Gastrocnemius medialis (tissue), 4 donors: ENCODE measurements at regions not wholly inside any gene's neighbourhood (a gene's known extent, or its start where the extent isn't known, plus 50 kb on each side); places are given as distances from the start of the nearest gene placed in this dataset.

Experiments used
- ATAC-seq, 2 donors: fragments of 150-250 bp; one replicate each; pipeline ENCODE4 v1.9.1; 2016
- DNase-seq, 2 donors: peaks; one replicate each; pipeline ENCODE4 v3.0.0-alpha.2; 2019
- H3K27ac ChIP-seq, 4 donors: fragments of 200-600 bp; sonication (generic); 1 replicate in 1 of 4; 2 replicates in 3 of 4; pipeline ENCODE4 v1.5.1; 2016 to 2018; ENCODE audit warnings: mild to moderate bottlenecking in 2 of 4, moderate library complexity in 1 of 4
- H3K27me3 ChIP-seq, 3 donors: fragments of 200-600 bp; sonication (generic) in 2 of 3; 1 replicate in 1 of 3; 2 replicates in 2 of 3; pipeline versions ENCODE4 v1.5.1 to v1.6.0; 2016 to 2019; ENCODE audit warnings: mild to moderate bottlenecking in 1 of 3, moderate library complexity in 1 of 3
- H3K36me3 ChIP-seq, 2 donors: fragments of 200-600 bp; sonication (generic) in 1 of 2; one replicate each; pipeline ENCODE4 v1.5.1; 2017 to 2018
- H3K4me1 ChIP-seq, 2 donors: fragments of 200-600 bp; sonication (generic) in 1 of 2; one replicate each; pipeline ENCODE4 v1.5.1; 2016 to 2017; ENCODE audit warnings: mild to moderate bottlenecking in 2 of 2
- H3K4me3 ChIP-seq, 4 donors: fragments of 200-600 bp; sonication (generic) in 3 of 4; 1 replicate in 1 of 4; 2 replicates in 3 of 4; pipeline ENCODE4 v1.5.1; 2016 to 2019; ENCODE audit warnings: mild to moderate bottlenecking in 2 of 4
- H3K9me3 ChIP-seq, 3 donors: fragments of 200-600 bp; sonication (generic) in 2 of 3; 1 replicate in 1 of 3; 2 replicates in 2 of 3; pipeline ENCODE4 v1.5.1; 2016 to 2019
- POLR2A ChIP-seq, 2 donors: fragments of 450-650 bp; IDR thresholded peaks; one replicate each; pipeline ENCODE4 v1.6.1; 2017; ENCODE audit warnings: antibody characterized with exemption in 2 of 2, mild to moderate bottlenecking in 2 of 2, moderate library complexity in 2 of 2
- in situ Hi-C, 4 donors: fragments of 200-750 bp; cut with MboI; loops; one replicate each; pipeline versions ENCODE4 v1.15.0 to v1.8.0; 2017; ENCODE audit warnings: low sequenced_read_pairs in 4 of 4
- intact Hi-C: fragments of 100-400 bp; cut with DNase I; formaldehyde crosslinking; loops from one replicate; pipeline ENCODE4 v1.15.1; 2023; ENCODE audit warnings: low total_unique reads
- TF ChIP-seq, protein P1 (sequence below), 5 experiments: fragments of 450-650 bp in 3 of 5; fragments of 200-600 bp in 2 of 5; sonication (generic) in 2 of 5; IDR thresholded peaks in 4 of 5; conservative IDR thresholded peaks in 1 of 5; 1 replicate in 4 of 5; 2 replicates in 1 of 5; pipeline ENCODE4 v1.5.1; 2016 to 2019; ENCODE audit warnings: antibody characterized with exemption in 5 of 5, mild to moderate bottlenecking in 3 of 5, moderate library complexity in 3 of 5

GRCh38 chr3:127520993-127521392 lies 69.5 kb downstream of the TPRA1 start:
- Histone ChIP-seq H3K27me3 (peaks cover 0 to 4% (median 3%) of the 10 kb centered on the region in 3 donors), H3K27ac (no peak overlapping the region), H3K4me1 (no peaks in the 10 kb centered on the region), H3K36me3 (no peaks in the 10 kb centered on the region), H3K9me3 (no peaks in the 10 kb centered on the region), H3K4me3 (no peak overlapping the region)
- ATAC-seq, result no peak
- no peak for TF ChIP-seq POLR2A (IDR thresholded peaks at IDR 0.05)
- TF ChIP-seq, protein P1, sequence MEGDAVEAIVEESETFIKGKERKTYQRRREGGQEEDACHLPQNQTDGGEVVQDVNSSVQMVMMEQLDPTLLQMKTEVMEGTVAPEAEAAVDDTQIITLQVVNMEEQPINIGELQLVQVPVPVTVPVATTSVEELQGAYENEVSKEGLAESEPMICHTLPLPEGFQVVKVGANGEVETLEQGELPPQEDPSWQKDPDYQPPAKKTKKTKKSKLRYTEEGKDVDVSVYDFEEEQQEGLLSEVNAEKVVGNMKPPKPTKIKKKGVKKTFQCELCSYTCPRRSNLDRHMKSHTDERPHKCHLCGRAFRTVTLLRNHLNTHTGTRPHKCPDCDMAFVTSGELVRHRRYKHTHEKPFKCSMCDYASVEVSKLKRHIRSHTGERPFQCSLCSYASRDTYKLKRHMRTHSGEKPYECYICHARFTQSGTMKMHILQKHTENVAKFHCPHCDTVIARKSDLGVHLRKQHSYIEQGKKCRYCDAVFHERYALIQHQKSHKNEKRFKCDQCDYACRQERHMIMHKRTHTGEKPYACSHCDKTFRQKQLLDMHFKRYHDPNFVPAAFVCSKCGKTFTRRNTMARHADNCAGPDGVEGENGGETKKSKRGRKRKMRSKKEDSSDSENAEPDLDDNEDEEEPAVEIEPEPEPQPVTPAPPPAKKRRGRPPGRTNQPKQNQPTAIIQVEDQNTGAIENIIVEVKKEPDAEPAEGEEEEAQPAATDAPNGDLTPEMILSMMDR (IDR thresholded peaks at IDR 0.05 in 4 of 5, conservative IDR thresholded peaks at IDR 0.05 in 1 of 5), result no peak
- intact Hi-C loops, result no loop called here
- no peak for DNase-seq
- in situ Hi-C loops, result no loop called here

DNA sequence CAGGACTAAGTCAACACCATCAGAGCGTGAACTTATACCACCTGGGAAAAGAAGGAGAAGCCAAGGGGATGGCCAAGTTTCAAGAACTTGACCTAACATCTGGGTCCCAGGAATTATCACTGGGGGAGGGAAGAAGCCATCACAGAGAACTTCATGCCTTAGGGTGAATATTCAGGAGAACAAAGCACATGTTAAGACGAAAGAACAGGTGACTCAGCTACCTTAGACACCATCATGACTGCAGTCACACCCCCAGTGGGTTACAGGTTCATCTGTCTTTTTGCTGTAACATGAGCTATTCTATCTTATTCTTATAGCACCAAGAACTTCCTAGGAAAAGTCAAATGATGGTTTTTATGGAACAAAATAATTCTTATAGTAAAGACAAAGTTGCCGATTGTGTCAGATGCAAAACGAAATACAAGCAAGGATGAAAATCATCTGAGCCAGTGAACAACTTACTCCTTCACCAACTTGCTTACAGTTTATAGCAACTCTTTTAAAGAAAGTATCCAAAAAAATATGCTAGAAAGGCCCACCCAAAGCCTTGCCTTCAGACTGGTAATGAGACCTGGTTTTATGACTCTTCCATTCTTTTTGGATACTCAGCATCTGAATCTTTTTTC lies 72.0 kb downstream of the TPRA1 start:
- intact Hi-C loops (no loop called here), in situ Hi-C loops (no loop called here)
- ATAC-seq (no peak), DNase-seq (no peak)
- H3K9me3 ChIP-seq, result no peaks in the 10 kb centered on the region
- H3K27ac ChIP-seq, result no peak overlapping the region
- H3K27me3 ChIP-seq, result no peaks in the 10 kb centered on the region
- TF ChIP-seq, protein P1 (IDR thresholded peaks at IDR 0.05 in 4 of 5, conservative IDR thresholded peaks at IDR 0.05 in 1 of 5), result no peak
- no peak for TF ChIP-seq POLR2A (IDR thresholded peaks at IDR 0.05)
- no peaks in the 10 kb centered on the region for H3K4me1 ChIP-seq
- H3K4me3 ChIP-seq, result no peak overlapping the region
- H3K36me3 ChIP-seq, result no peaks in the 10 kb centered on the region

- H3K27ac ChIP-seq, result no peak overlapping the region
- in situ Hi-C loops, result no loop called here
- TF ChIP-seq, protein P1 (IDR thresholded peaks at IDR 0.05 in 4 of 5, conservative IDR thresholded peaks at IDR 0.05 in 1 of 5), result no peak
- TF ChIP-seq POLR2A (IDR thresholded peaks at IDR 0.05), result no peak
- no peaks in the 10 kb centered on the region for H3K27me3 ChIP-seq
- no peaks in the 10 kb centered on the region for H3K4me1 ChIP-seq
- H3K4me3 ChIP-seq, result no peak overlapping the region
- intact Hi-C loops, result no loop called here
- DNase-seq, result no peak
- H3K9me3 ChIP-seq, result no peaks in the 10 kb centered on the region
- no peaks in the 10 kb centered on the region for H3K36me3 ChIP-seq
- no peak for ATAC-seq
Measured at GRCh38 chr3:127512256-127512655, 78.3 kb downstream of the TPRA1 start.

GRCh38 chr3:127501177-127501576 lies 89.4 kb downstream of the TPRA1 start:
- in situ Hi-C loops (no loop called here), intact Hi-C loops (no loop called here)
- Histone ChIP-seq H3K9me3 (no peaks in the 10 kb centered on the region), H3K4me3 (no peak overlapping the region), H3K4me1 (no peaks in the 10 kb centered on the region), H3K36me3 (no peaks in the 10 kb centered on the region), H3K27ac (no peak overlapping the region), H3K27me3 (peaks cover 0 to 4% (median 0%) of the 10 kb centered on the region in 3 donors)
- TF ChIP-seq POLR2A (IDR thresholded peaks at IDR 0.05), result no peak
- TF ChIP-seq, protein P1 (IDR thresholded peaks at IDR 0.05 in 4 of 5, conservative IDR thresholded peaks at IDR 0.05 in 1 of 5), result no peak
- ATAC-seq (no peak), DNase-seq (no peak)

- Histone ChIP-seq H3K4me1 (no peaks in the 10 kb centered on the region), H3K4me3 (no peak overlapping the region), H3K27me3 (peaks cover 0 to 4% (median 0%) of the 10 kb centered on the region in 3 donors), H3K9me3 (no peaks in the 10 kb centered on the region), H3K27ac (no peak overlapping the region), H3K36me3 (no peaks in the 10 kb centered on the region)
- ATAC-seq (no peak), DNase-seq (no peak)
- no peak for TF ChIP-seq POLR2A (IDR thresholded peaks at IDR 0.05)
- in situ Hi-C loops (no loop called here), intact Hi-C loops (no loop called here)
Measured at GRCh38 chr3:127497676-127498075, 92.9 kb downstream of the TPRA1 start.
